Transverse colon (tissue), 4 donors: ENCODE measurements at regions not wholly inside any gene's neighbourhood (a gene's known extent, or its start where the extent isn't known, plus 50 kb on each side); places are given as distances from the start of the nearest gene placed in this dataset.

ENCODE experiments used
- DNase-seq: peaks from one replicate; pipeline ENCODE4 v3.0.0-alpha.2; 2019
- H3K27ac ChIP-seq, 4 donors: fragments of 200-600 bp; sonication (generic); 2 replicates each; pipeline ENCODE4 v1.5.1; 2016 to 2018; ENCODE audit warnings: inconsistent platforms in 4 of 4
- H3K27me3 ChIP-seq: fragments of 200-600 bp; sonication (generic); 2 replicates; pipeline ENCODE4 v1.5.1; 2017; ENCODE audit warnings: inconsistent platforms
- H3K36me3 ChIP-seq, 4 donors: fragments of 200-600 bp; sonication (generic); 2 replicates each; pipeline ENCODE4 v1.5.1; 2017 to 2019; ENCODE audit warnings: inconsistent platforms in 4 of 4
- H3K4me1 ChIP-seq, 4 donors: fragments of 200-600 bp; sonication (generic); 2 replicates each; pipeline ENCODE4 v1.5.1; 2017 to 2020; ENCODE audit warnings: inconsistent platforms in 4 of 4
- H3K4me3 ChIP-seq, 4 donors: fragments of 200-600 bp; sonication (generic); 1 replicate in 1 of 4; 2 replicates in 3 of 4; pipeline versions ENCODE4 v1.5.1 to v1.6.1; 2017 to 2019; ENCODE audit warnings: inconsistent platforms in 4 of 4
- H3K9me3 ChIP-seq, 2 donors: fragments of 200-600 bp; sonication (generic); 2 replicates each; pipeline ENCODE4 v1.5.1; 2017 to 2019; ENCODE audit warnings: inconsistent platforms in 2 of 2
- EP300 ChIP-seq: sonication (generic); formaldehyde crosslinking; IDR thresholded peaks from one replicate; pipeline ENCODE4 v1.6.1; 2017; ENCODE audit warnings: antibody characterized with exemption, low read depth
- POLR2A ChIP-seq: fragments of 450-650 bp; IDR thresholded peaks from one replicate; pipeline ENCODE4 v1.6.1; 2016; ENCODE audit warnings: antibody characterized with exemption, mild to moderate bottlenecking, moderate library complexity
- POLR2AphosphoS5 ChIP-seq, 3 donors: sonication (generic); formaldehyde crosslinking; IDR thresholded peaks; one replicate each; pipeline ENCODE4 v1.6.1; 2016; ENCODE audit warnings: antibody characterized with exemption in 3 of 3
- WGBS, 2 donors: methylation state at CpG; one replicate each; pipeline ENCODE4 v1.1.5; 2018; ENCODE audit warnings: low coverage in 1 of 2; 5-methylcytosine and 5-hydroxymethylcytosine counted together
- in situ Hi-C, 4 donors: fragments of 200-750 bp; cut with MboI; loops; one replicate each; pipeline versions ENCODE4 v1.15.0 to v1.15.1; 2017; ENCODE audit warnings: low sequenced_read_pairs in 3 of 4, low pct_ligation_motif_present in 1 of 4, low pct_unique_long_range_greater_than_20kb in 1 of 4
- intact Hi-C: fragments of 100-400 bp; cut with DNase I; formaldehyde crosslinking; loops from one replicate; pipeline ENCODE4 v1.15.1; 2023; ENCODE audit warnings: low total_unique reads
- TF ChIP-seq, protein P1 (sequence below), 5 experiments: fragments of 200-600 bp in 3 of 5; fragments of 450-650 bp in 2 of 5; sonication (generic) in 3 of 5; IDR thresholded peaks; 1 replicate in 2 of 5; 2 replicates in 3 of 5; pipeline ENCODE4 v1.5.1; 2016 to 2017; ENCODE audit warnings: antibody characterized with exemption in 5 of 5, inconsistent platforms in 3 of 5, mild to moderate bottlenecking in 2 of 5, moderate library complexity in 1 of 5

DNA sequence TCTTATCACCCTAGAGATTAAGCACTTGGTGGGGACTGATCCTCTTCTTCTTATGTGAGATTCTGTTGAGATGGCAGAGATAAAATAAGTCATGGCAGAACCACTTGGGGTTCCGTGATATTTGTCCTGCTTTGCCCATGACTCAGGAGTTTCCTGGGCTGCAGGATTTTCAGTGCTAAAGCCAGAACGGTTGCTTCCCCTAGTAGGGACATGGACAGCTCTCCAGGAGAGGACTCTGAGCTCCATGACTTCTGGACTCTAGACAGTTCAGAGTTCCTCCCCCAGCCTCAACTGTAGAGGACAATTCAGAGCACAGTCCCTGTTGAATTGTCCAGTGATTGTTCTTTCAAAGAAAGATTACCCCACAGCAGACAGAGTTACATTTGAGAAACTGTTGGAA, 98.8 kb downstream of the OLFM4 start:
- TF ChIP-seq POLR2A, result no peak
- TF ChIP-seq, protein P1, sequence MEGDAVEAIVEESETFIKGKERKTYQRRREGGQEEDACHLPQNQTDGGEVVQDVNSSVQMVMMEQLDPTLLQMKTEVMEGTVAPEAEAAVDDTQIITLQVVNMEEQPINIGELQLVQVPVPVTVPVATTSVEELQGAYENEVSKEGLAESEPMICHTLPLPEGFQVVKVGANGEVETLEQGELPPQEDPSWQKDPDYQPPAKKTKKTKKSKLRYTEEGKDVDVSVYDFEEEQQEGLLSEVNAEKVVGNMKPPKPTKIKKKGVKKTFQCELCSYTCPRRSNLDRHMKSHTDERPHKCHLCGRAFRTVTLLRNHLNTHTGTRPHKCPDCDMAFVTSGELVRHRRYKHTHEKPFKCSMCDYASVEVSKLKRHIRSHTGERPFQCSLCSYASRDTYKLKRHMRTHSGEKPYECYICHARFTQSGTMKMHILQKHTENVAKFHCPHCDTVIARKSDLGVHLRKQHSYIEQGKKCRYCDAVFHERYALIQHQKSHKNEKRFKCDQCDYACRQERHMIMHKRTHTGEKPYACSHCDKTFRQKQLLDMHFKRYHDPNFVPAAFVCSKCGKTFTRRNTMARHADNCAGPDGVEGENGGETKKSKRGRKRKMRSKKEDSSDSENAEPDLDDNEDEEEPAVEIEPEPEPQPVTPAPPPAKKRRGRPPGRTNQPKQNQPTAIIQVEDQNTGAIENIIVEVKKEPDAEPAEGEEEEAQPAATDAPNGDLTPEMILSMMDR (IDR thresholded peaks at IDR 0.05), result no peak
- Histone ChIP-seq H3K27ac (no peak overlapping the region), H3K27me3 (no peaks in the 10 kb centered on the region), H3K4me3 (no peak overlapping the region), H3K36me3 (no peaks in the 10 kb centered on the region), H3K4me1 (no peaks in the 10 kb centered on the region), H3K9me3 (no peaks in the 10 kb centered on the region)
- 56 to 57% methylated on average over 1 to 2 of the region's 2 CpGs for WGBS, 2 donors
- intact Hi-C loops (no loop called here), in situ Hi-C loops (no loop called here)
- no peak for DNase-seq

DNA sequence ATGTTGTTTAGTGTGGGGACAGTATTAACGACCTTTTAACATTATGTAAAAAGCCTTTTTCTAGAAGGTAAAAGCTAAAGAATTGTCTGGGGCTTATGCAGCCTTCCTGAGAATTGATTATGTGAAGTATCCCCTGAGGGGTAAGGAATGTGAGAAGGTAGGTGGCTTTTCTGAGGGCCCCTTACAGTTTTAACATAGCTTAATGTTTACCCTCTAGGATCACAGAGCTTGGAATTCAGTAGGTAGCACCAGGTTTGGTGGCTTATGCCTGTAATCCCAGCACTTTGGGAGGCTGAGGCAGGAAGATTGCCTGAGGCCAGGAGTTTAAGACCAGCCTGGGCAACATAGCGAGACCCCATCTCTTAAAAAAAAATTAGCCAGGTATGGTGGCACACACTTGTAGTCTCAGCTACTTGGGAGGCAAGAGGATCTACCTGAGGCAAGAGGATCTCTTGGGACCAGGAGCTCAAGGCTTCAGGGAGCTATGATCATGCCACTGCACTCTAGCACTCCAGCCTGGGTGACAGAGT, 101.3 kb downstream of the OLFM4 start:
- no peak for TF ChIP-seq POLR2AphosphoS5 (IDR thresholded peaks at IDR 0.05)
- TF ChIP-seq EP300, result no peak
- no peak for TF ChIP-seq POLR2A
- TF ChIP-seq, protein P1 (IDR thresholded peaks at IDR 0.05), result no peak
- Histone ChIP-seq H3K27me3 (no peaks in the 10 kb centered on the region), H3K9me3 (no peaks in the 10 kb centered on the region), H3K36me3 (no peaks in the 10 kb centered on the region), H3K4me1 (no peaks in the 10 kb centered on the region), H3K4me3 (no peak overlapping the region), H3K27ac (no peak overlapping the region)
- in situ Hi-C loops, result no loop called here
- DNase-seq, result no peak
- WGBS, 2 donors, result 61 to 76% methylated on average over 2 of the region's 2 CpGs
- intact Hi-C loops, result no loop called here

DNA sequence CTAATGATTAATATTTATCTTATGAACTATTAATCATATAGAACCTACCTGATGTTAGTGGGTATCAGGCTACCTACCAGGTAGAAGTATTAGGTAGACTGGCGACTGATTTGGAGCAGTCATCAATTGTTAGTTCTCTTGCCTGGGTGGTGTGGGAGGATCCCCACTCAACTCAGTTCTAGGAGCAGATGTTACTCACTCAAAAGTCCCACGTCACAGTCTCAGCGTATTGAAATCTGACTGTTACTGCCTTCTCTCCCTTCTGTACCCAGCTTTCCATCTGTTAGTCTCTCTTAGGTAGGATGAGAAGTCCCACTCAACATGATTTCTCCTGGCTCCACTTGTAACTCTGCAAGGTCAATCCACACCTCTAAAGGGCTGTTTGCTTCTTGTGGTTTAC, 102.7 kb downstream of the OLFM4 start:
- H3K36me3 ChIP-seq, result no peaks in the 10 kb centered on the region
- no peaks in the 10 kb centered on the region for H3K4me1 ChIP-seq
- 86 to 90% methylated on average over 2 to 3 of the region's 3 CpGs for WGBS, 2 donors
- no peak overlapping the region for H3K27ac ChIP-seq
- no peaks in the 10 kb centered on the region for H3K27me3 ChIP-seq
- DNase-seq, result no peak
- TF ChIP-seq POLR2A, result no peak
- TF ChIP-seq EP300, result no peak
- TF ChIP-seq, protein P1 (IDR thresholded peaks at IDR 0.05), result no peak
- TF ChIP-seq POLR2AphosphoS5 (IDR thresholded peaks at IDR 0.05), result no peak
- in situ Hi-C loops, result no loop called here
- no peak overlapping the region for H3K4me3 ChIP-seq
- intact Hi-C loops, result no loop called here
- H3K9me3 ChIP-seq, result no peaks in the 10 kb centered on the region

DNA sequence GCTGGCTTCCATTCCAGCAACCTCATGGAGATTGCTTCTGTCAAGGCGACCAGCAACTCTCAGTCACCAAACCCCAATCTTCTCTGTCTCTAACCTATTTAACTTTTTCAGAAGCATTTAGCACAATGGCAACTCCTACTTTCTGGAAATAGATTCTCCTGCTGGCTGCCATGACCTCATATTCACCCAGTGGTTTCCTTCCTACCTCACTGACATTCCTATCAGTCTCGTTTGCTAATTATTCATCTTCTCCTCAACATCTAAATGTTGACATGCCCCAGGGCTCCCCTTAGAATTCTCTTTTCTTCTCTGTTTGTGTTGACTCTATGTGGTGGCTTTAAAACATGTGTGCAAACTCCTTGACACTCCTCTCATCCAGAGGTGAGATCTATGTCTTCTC, 106.7 kb downstream of the OLFM4 start:
- intact Hi-C loops (no loop called here), in situ Hi-C loops (no loop called here)
- Histone ChIP-seq H3K36me3 (no peaks in the 10 kb centered on the region), H3K9me3 (no peaks in the 10 kb centered on the region), H3K27ac (no peak overlapping the region), H3K27me3 (no peaks in the 10 kb centered on the region), H3K4me3 (no peak overlapping the region), H3K4me1 (no peaks in the 10 kb centered on the region)
- no peak for DNase-seq
- TF ChIP-seq EP300, result no peak
- no peak for TF ChIP-seq POLR2AphosphoS5 (IDR thresholded peaks at IDR 0.05)
- TF ChIP-seq POLR2A, result no peak
- TF ChIP-seq, protein P1 (IDR thresholded peaks at IDR 0.05), result no peak
- 63 to 77% methylated on average over 2 of the region's 2 CpGs for WGBS, 2 donors
